Pancreas (tissue), 10 donors: ENCODE measurements at regions not wholly inside any gene's neighbourhood (a gene's known extent, or its start where the extent isn't known, plus 50 kb on each side); places are given as distances from the start of the nearest gene placed in this dataset.

Source experiments
- ATAC-seq, 4 donors: fragments of 200-7000 bp; cut with Tn5 transposase; one replicate each; pipeline versions ENCODE4 v1.8.0 to v1.9.1; 2020; ENCODE audit warnings: mild to moderate bottlenecking in 4 of 4, moderate library complexity in 4 of 4
- DNase-seq, 6 donors: peaks; one replicate each; pipeline ENCODE4 v3.0.0-alpha.2; 2020
- FAIRE-seq: peaks from 2 replicates; lab custom pipeline; 2012; peaks lifted over from hg19 to GRCh38; lab: Jason Lieb, UNC
- H3K27ac ChIP-seq, 4 donors: fragments of 200-600 bp; sonication (generic); 1 replicate in 3 of 4; 2 replicates in 1 of 4; pipeline versions ENCODE4 v1.5.0 to v1.8.0; 2020
- H3K27me3 ChIP-seq, 4 donors: fragments of 200-600 bp; one replicate each; pipeline ENCODE4 v1.8.0; 2021
- H3K36me3 ChIP-seq, 3 donors: fragments of 200-600 bp; sonication (generic) in 1 of 3; one replicate each; pipeline versions ENCODE4 v1.5.0 to v1.8.0; 2020 to 2021
- H3K4me1 ChIP-seq, 3 donors: fragments of 200-600 bp; one replicate each; pipeline ENCODE4 v1.8.0; 2021
- H3K4me3 ChIP-seq, 4 donors: fragments of 200-600 bp; sonication (generic) in 2 of 4; one replicate each; pipeline versions ENCODE4 v1.5.0 to v1.8.0; 2020 to 2021
- H3K9me3 ChIP-seq, 4 donors: fragments of 200-600 bp; one replicate each; pipeline ENCODE4 v1.8.0; 2021
- WGBS, 2 donors: extraction: QIAGEN DNeasy Blood & Tissue Kit; methylation state at CpG; one replicate each; pipeline ENCODE4 v1.1.7; 2013; 5-methylcytosine and 5-hydroxymethylcytosine counted together
- intact Hi-C, 3 donors: fragments of 100-400 bp; cut with DNase I; formaldehyde crosslinking; loops; one replicate each; pipeline versions ENCODE4 v1.11.1 to v1.14.2; 2022
- TF ChIP-seq, protein P1 (sequence below), 4 donors: fragments of 200-600 bp; sonication (generic) in 3 of 4; IDR thresholded peaks; one replicate each; pipeline versions ENCODE4 v1.5.0 to v1.8.0; 2021; ENCODE audit warnings: antibody characterized with exemption in 4 of 4
- donor health status: healthy with polysubstance abuse.
- donor health status: DM: no; HTN: no; CAD: no; lungs with moderate emphysema.
- donor health status: DM: no; HTN: no; CAD: no.
- donor health status: control.
- donor health status: control.
- donor health status: Bipolar disorder and iron deficiency.
- donor health status: DM: yes; HTN: yes; CAD: no.
- donor health status: DM: no; HTN: no; CAD: no.
- donor health status: DM: no; HTN: no; CAD: no.
- donor health status: DM: yes; HTN: yes; CAD: no.

DNA sequence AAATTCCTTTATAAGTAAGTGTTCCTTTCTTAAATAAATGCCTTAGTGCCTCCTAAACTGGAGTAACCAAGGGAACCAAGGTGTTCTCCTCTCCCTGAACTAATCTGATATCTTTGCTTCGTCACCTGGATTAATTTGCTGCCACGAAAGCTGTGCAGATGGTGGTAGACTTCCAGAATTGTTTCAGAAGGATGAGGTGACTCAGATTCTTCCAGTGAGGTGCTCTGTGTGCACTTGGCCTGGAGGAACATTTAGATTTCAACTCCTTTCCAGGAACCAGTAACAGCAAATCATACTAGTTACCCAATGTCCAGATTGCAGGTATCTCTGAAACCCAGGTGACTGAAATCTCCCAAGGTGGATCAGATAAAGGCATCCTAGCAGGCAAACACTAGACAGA, 181.9 kb downstream of the FAT3 start:
- Histone ChIP-seq H3K4me3 (no peak overlapping the region), H3K36me3 (no peaks in the 10 kb centered on the region), H3K27me3 (no peaks in the 10 kb centered on the region), H3K27ac (no peak overlapping the region), H3K9me3 (no peaks in the 10 kb centered on the region), H3K4me1 (no peaks in the 10 kb centered on the region)
- ATAC-seq (no peak), FAIRE-seq (no peak), DNase-seq (no peak)
- TF ChIP-seq, protein P1, sequence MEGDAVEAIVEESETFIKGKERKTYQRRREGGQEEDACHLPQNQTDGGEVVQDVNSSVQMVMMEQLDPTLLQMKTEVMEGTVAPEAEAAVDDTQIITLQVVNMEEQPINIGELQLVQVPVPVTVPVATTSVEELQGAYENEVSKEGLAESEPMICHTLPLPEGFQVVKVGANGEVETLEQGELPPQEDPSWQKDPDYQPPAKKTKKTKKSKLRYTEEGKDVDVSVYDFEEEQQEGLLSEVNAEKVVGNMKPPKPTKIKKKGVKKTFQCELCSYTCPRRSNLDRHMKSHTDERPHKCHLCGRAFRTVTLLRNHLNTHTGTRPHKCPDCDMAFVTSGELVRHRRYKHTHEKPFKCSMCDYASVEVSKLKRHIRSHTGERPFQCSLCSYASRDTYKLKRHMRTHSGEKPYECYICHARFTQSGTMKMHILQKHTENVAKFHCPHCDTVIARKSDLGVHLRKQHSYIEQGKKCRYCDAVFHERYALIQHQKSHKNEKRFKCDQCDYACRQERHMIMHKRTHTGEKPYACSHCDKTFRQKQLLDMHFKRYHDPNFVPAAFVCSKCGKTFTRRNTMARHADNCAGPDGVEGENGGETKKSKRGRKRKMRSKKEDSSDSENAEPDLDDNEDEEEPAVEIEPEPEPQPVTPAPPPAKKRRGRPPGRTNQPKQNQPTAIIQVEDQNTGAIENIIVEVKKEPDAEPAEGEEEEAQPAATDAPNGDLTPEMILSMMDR (IDR thresholded peaks at IDR 0.05): no peak
- WGBS, 2 donors: 70 to 82% methylated on average over 2 of the region's 2 CpGs
- intact Hi-C loops: no loop called here

DNA sequence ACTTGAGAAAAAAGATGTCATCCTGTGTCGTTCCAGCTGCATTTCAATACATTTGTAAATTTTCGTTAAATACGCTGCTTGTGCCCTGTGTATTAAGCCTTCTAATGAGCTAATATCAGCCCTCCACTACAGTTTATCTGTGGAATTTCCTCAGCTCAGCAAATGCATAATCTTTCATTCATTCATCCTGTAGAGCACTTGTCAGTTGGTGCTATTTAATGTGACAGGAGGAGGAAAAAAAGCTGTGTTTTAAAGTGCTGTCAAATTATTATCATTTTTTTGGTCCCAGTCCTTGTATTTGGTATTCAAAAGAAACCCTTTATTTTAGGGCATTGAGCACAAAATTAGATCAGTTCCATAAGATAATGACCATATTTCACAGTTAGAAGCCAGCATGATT, 184.7 kb downstream of the FAT3 start:
- H3K36me3 ChIP-seq: no peaks in the 10 kb centered on the region
- FAIRE-seq (no peak), DNase-seq (no peak), ATAC-seq (no peak)
- H3K27ac ChIP-seq: no peak overlapping the region
- TF ChIP-seq, protein P1 (IDR thresholded peaks at IDR 0.05): no peak
- intact Hi-C loops: no loop called here
- H3K9me3 ChIP-seq: no peaks in the 10 kb centered on the region
- WGBS, 2 donors: 54 to 55% methylated on average over 3 of the region's 3 CpGs
- H3K27me3 ChIP-seq: no peaks in the 10 kb centered on the region
- H3K4me1 ChIP-seq: no peaks in the 10 kb centered on the region
- H3K4me3 ChIP-seq: no peak overlapping the region

DNA sequence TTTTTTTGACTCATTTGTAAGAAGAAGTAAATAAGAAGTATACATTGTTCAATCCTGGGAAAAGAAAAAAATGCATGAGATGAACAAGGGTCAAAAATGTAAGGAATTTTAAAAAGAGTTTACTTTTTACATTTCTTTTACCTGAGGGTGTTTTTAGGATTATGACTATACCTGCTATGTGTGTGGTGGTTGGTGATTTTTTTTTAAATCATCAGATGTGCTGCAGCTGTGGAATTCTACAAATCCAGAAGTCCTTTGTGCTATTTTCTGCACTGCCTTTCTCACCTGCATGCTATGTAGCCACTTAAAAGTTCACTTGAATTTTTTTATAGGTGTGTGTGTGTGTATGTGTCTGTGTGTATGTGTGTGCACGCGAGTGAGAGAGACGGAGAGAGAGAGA, 185.3 kb downstream of the FAT3 start:
- intact Hi-C loops: loop anchor here in 1 of 3 donors (5.0 kb wide), 1 partner anchor 127 kb away; no protein-coding TSS in a partner anchor
- no peak overlapping the region for H3K27ac ChIP-seq
- H3K4me3 ChIP-seq: no peak overlapping the region
- no peaks in the 10 kb centered on the region for H3K9me3 ChIP-seq
- DNase-seq (no peak), ATAC-seq (no peak), FAIRE-seq (no peak)
- WGBS, 2 donors: 82 to 88% methylated on average over 3 of the region's 3 CpGs
- TF ChIP-seq, protein P1 (IDR thresholded peaks at IDR 0.05): no peak
- no peaks in the 10 kb centered on the region for H3K4me1 ChIP-seq
- H3K36me3 ChIP-seq: no peaks in the 10 kb centered on the region
- H3K27me3 ChIP-seq: no peaks in the 10 kb centered on the region

DNA sequence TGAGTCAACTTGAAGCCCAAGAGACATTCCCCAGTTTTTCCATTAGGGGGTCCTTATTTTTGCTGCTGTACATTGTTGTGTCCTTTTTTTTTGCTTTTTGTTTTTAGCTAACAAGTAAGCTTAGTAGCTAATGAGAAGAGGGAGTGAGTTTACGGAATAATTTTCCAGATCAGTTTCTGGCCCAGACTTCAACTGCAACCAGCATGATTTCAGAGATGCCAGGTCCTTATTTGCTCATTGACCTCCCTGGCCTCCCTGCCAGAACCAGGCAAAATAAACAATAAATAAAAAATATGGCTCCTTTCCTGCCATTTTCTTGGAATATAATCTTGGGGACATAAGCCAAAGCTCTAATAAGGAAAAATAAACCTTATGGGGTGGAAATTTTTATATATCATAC, 185.9 kb downstream of the FAT3 start:
- Histone ChIP-seq H3K36me3 (no peaks in the 10 kb centered on the region), H3K4me3 (no peak overlapping the region), H3K27me3 (no peaks in the 10 kb centered on the region), H3K4me1 (no peaks in the 10 kb centered on the region), H3K27ac (no peak overlapping the region), H3K9me3 (no peaks in the 10 kb centered on the region)
- 39 to 52% methylated on average over 1 of the region's 1 CpG for WGBS, 2 donors
- FAIRE-seq (no peak), DNase-seq (no peak), ATAC-seq (no peak)
- TF ChIP-seq, protein P1 (IDR thresholded peaks at IDR 0.05): no peak
- intact Hi-C loops: loop anchor here in 1 of 3 donors (5.0 kb wide), 1 partner anchor 127 kb away; no protein-coding TSS in a partner anchor

DNA sequence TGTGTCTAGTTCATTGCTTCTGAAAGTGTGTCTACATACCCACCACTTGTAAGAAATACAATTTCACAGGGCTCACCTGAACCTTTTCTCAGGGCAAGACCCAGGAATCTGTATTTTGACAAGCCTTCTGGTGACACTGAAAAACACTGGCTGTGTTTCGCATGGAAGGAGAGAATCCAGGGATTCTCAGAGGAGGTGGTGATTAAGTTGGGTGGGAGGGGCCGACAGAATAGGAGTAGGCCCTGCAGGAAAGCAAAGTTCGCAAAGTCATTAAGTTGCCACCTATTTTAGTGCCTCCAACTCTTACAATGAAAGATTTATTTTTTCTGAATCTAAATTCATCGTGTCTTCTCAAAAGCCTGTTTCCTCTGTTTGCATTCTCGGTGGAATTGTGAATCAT, 186.8 kb downstream of the FAT3 start:
- WGBS, 2 donors: 88 to 93% methylated on average over 5 of the region's 5 CpGs
- no peak for DNase-seq
- intact Hi-C loops: loop anchor here in 1 of 3 donors (5.0 kb wide), 1 partner anchor 126 kb away; no protein-coding TSS in a partner anchor
- Histone ChIP-seq H3K4me1 (no peaks in the 10 kb centered on the region), H3K27ac (no peak overlapping the region), H3K36me3 (no peaks in the 10 kb centered on the region), H3K27me3 (no peaks in the 10 kb centered on the region), H3K4me3 (no peak overlapping the region), H3K9me3 (no peaks in the 10 kb centered on the region)
- TF ChIP-seq, protein P1 (IDR thresholded peaks at IDR 0.05): no peak
- ATAC-seq: no peak
- FAIRE-seq: no peak
